Natural killer cell (primary cell): ENCODE measurements at regions not wholly inside any gene's neighbourhood (a gene's known extent, or its start where the extent isn't known, plus 50 kb on each side); places are given as distances from the start of the nearest gene placed in this dataset.
A peak's percentile ranks its signal among the peaks of the same experiment; 100 is the strongest.

Source experiments
- ATAC-seq, 3 donors: fragments of 150-1000 bp in 2 of 3; fragments of 200-7000 bp in 1 of 3; cut with Tn5 transposase; 1 replicate in 1 of 3; 2 replicates in 2 of 3; pipeline ENCODE4 v1.10.0; 2021; ENCODE audit warnings: mild to moderate bottlenecking in 2 of 3, moderate library complexity in 2 of 3
- DNase-seq, 2 donors: peaks; one replicate each; pipeline versions ENCODE4 v3.0.0 to v3.0.0-alpha.2; 2013 to 2021; ENCODE audit warnings: mixed read lengths in 1 of 2
- H3K27ac ChIP-seq: one replicate; pipeline ENCODE4 v1.5.1; 2013; ENCODE audit warnings: mild to moderate bottlenecking, low read length
- H3K27me3 ChIP-seq: one replicate; pipeline ENCODE4 v1.6.1; 2013; ENCODE audit warnings: low read length; ENCODE audit not compliant: control insufficient read depth, insufficient read depth
- H3K36me3 ChIP-seq: one replicate; pipeline ENCODE4 v1.6.1; 2013; ENCODE audit warnings: low read length; ENCODE audit not compliant: control insufficient read depth, insufficient read depth
- H3K4me1 ChIP-seq: one replicate; pipeline ENCODE4 v1.6.1; 2013; ENCODE audit warnings: low read length; ENCODE audit not compliant: control insufficient read depth, insufficient read depth
- H3K4me3 ChIP-seq: one replicate; pipeline ENCODE4 v1.5.1; 2013; ENCODE audit warnings: low read length
- H3K9me3 ChIP-seq: one replicate; pipeline ENCODE4 v1.6.1; 2013; ENCODE audit warnings: low read length; ENCODE audit not compliant: control insufficient read depth, insufficient read depth
- H3K27ac Mint-ChIP-seq, 2 donors: one replicate each; pipeline ENCODE4 v1.8.0; 2022; ENCODE audit warnings: mild to moderate bottlenecking in 2 of 2, mixed read lengths in 2 of 2, moderate library complexity in 1 of 2
- H3K27me3 Mint-ChIP-seq, 2 donors: one replicate each; pipeline ENCODE4 v1.8.0; 2022; ENCODE audit warnings: low read depth in 2 of 2, mixed read lengths in 2 of 2
- H3K36me3 Mint-ChIP-seq: one replicate; pipeline ENCODE4 v1.8.0; 2022; ENCODE audit warnings: mixed read lengths
- H3K4me1 Mint-ChIP-seq, 2 donors: one replicate each; pipeline ENCODE4 v1.8.0; 2022; ENCODE audit warnings: mixed read lengths in 2 of 2
- H3K4me3 Mint-ChIP-seq: one replicate; pipeline ENCODE4 v1.8.0; 2022; ENCODE audit warnings: mild to moderate bottlenecking, moderate library complexity, mixed read lengths
- H3K9me3 Mint-ChIP-seq, 2 donors: one replicate each; pipeline ENCODE4 v1.8.0; 2022; ENCODE audit warnings: mixed read lengths in 2 of 2
- CTCF ChIP-seq: fragments of 200-600 bp; IDR thresholded peaks from one replicate; pipeline ENCODE4 v1.8.0; 2022; ENCODE audit warnings: antibody characterized with exemption
- WGBS: methylation state at CpG from one replicate; pipeline ENCODE4 v1.1.7; 2013; ENCODE audit warnings: missing lambda C conversion rate; ENCODE audit not compliant: insufficient coverage; 5-methylcytosine and 5-hydroxymethylcytosine counted together
- intact Hi-C: fragments of 100-400 bp; cut with micrococcal nuclease; formaldehyde crosslinking; loops from one replicate; pipeline ENCODE4 v1.14.2; 2022

GRCh38 chr5:139739150-139739974 lies 56.2 kb upstream of the PSD2 start:
- DNase-seq, result no peak
- Histone ChIP-seq H3K27me3 (no peaks in the 10 kb centered on the region), H3K36me3 (no peaks in the 10 kb centered on the region), H3K4me1 (peaks cover 11% of the 10 kb centered on the region), H3K9me3 (no peaks in the 10 kb centered on the region), H3K4me3 (no peak overlapping the region), H3K27ac (no peak overlapping the region)
- WGBS, result 84% methylated on average over 4 of the region's 4 CpGs
- H3K36me3 Mint-ChIP-seq, result no peaks in the 10 kb centered on the region
- no peaks in the 10 kb centered on the region for H3K27me3 Mint-ChIP-seq
- H3K4me3 Mint-ChIP-seq, result no peak overlapping the region
- no peak for TF ChIP-seq CTCF
- no peaks in the 10 kb centered on the region for H3K9me3 Mint-ChIP-seq
- intact Hi-C loops, result no loop called here
- ATAC-seq, result no peak
- H3K4me1 Mint-ChIP-seq, result peaks cover 5 to 32% of the 10 kb centered on the region in 2 donors
- H3K27ac Mint-ChIP-seq, result peak overlapping the region in 1 of 2 donors; percentile 29

- no peaks in the 10 kb centered on the region for H3K27me3 Mint-ChIP-seq
- Histone ChIP-seq H3K27ac (no peak overlapping the region), H3K4me3 (no peak overlapping the region), H3K9me3 (no peaks in the 10 kb centered on the region), H3K4me1 (peaks cover 16% of the 10 kb centered on the region), H3K27me3 (no peaks in the 10 kb centered on the region), H3K36me3 (no peaks in the 10 kb centered on the region)
- no peak for DNase-seq
- intact Hi-C loops, result loop anchor here (10.0 kb wide), 1 partner anchor 46 kb away; no protein-coding TSS in a partner anchor
- no peak for TF ChIP-seq CTCF
- H3K27ac Mint-ChIP-seq, result peak overlapping the region in 1 of 2 donors; percentile 29
- no peak overlapping the region for H3K4me3 Mint-ChIP-seq
- no peaks in the 10 kb centered on the region for H3K36me3 Mint-ChIP-seq
- no peaks in the 10 kb centered on the region for H3K9me3 Mint-ChIP-seq
- peaks cover 5 to 40% of the 10 kb centered on the region in 2 donors for H3K4me1 Mint-ChIP-seq
- peak in 2 of 3 donors; percentile 25 to 57 for ATAC-seq
- WGBS, result 68% methylated on average over 19 of the region's 19 CpGs
Observed at GRCh38 chr5:139740138-139740991, 55.2 kb upstream of the PSD2 start.

- H3K4me1 Mint-ChIP-seq, result peaks cover 10 to 45% of the 10 kb centered on the region in 2 donors
- Histone ChIP-seq H3K27me3 (no peaks in the 10 kb centered on the region), H3K4me1 (peaks cover 23% of the 10 kb centered on the region), H3K4me3 (no peak overlapping the region), H3K27ac (no peak overlapping the region), H3K36me3 (no peaks in the 10 kb centered on the region), H3K9me3 (no peaks in the 10 kb centered on the region)
- H3K4me3 Mint-ChIP-seq, result no peak overlapping the region
- WGBS, result 70% methylated on average over 6 of the region's 6 CpGs
- no peak for TF ChIP-seq CTCF
- ATAC-seq, result no peak
- intact Hi-C loops, result loop anchor here (10.0 kb wide), 1 partner anchor 46 kb away; no protein-coding TSS in a partner anchor
- no peaks in the 10 kb centered on the region for H3K36me3 Mint-ChIP-seq
- no peaks in the 10 kb centered on the region for H3K27me3 Mint-ChIP-seq
- no peaks in the 10 kb centered on the region for H3K9me3 Mint-ChIP-seq
- H3K27ac Mint-ChIP-seq, result no peak overlapping the region
- DNase-seq, result no peak
Observed at GRCh38 chr5:139740992-139741672, 54.5 kb upstream of the PSD2 start.
